GM19468 (cell line): ENCODE measurements at regions not wholly inside any gene's neighbourhood (a gene's known extent, or its start where the extent isn't known, plus 50 kb on each side); places are given as distances from the start of the nearest gene placed in this dataset.
A peak's percentile ranks its signal among the peaks of the same experiment; 100 is the strongest.

ENCODE experiments used
- ATAC-seq: cut with Tn5 transposase; IDR thresholded peaks from one replicate; pipeline ENCODE4 v1.9.1; 2021; ENCODE audit warnings: mild to moderate bottlenecking, moderate library complexity, moderate number of reproducible peaks; ENCODE audit not compliant: unreplicated experiment; ENCODE audit errors: extremely low read depth

GRCh38 chr11:45371251-45372115, 85.3 kb upstream of the SYT13 start:
- no peak for ATAC-seq

- no peak for ATAC-seq
Observed at GRCh38 chr11:45369313-45369712, 83.2 kb upstream of the SYT13 start.

GRCh38 chr11:45368697-45369096, 82.6 kb upstream of the SYT13 start:
- ATAC-seq, result no peak

GRCh38 chr11:45366619-45367190, 80.6 kb upstream of the SYT13 start:
- no peak for ATAC-seq

GRCh38 chr11:45365961-45366618, 79.9 kb upstream of the SYT13 start:
- no peak for ATAC-seq

GRCh38 chr11:45362636-45363035, 76.5 kb upstream of the SYT13 start:
- ATAC-seq, result no peak

GRCh38 chr11:45361551-45361950, 75.4 kb upstream of the SYT13 start:
- no peak for ATAC-seq

- ATAC-seq, result no peak
Observed at GRCh38 chr11:45355706-45356041, 69.5 kb upstream of the SYT13 start.

- ATAC-seq, result peak; percentile 86
Observed at GRCh38 chr11:45354976-45355705, 69.0 kb upstream of the SYT13 start.

GRCh38 chr11:45348729-45349128, 62.6 kb upstream of the SYT13 start:
- no peak for ATAC-seq

- no peak for ATAC-seq
Observed at GRCh38 chr11:45347348-45348082, 61.4 kb upstream of the SYT13 start.

- no peak for ATAC-seq
Observed at GRCh38 chr11:45345491-45345890, 59.4 kb upstream of the SYT13 start.

- no peak for ATAC-seq
Observed at GRCh38 chr11:45344028-45344427, 57.9 kb upstream of the SYT13 start.

- no peak for ATAC-seq
Observed at GRCh38 chr11:45343444-45343843, 57.3 kb upstream of the SYT13 start.

- no peak for ATAC-seq
Observed at GRCh38 chr11:45341372-45341771, 55.2 kb upstream of the SYT13 start.

GRCh38 chr11:45339729-45340519, 53.8 kb upstream of the SYT13 start:
- peak; percentile 52 for ATAC-seq

GRCh38 chr11:45337583-45338360, 51.6 kb upstream of the SYT13 start:
- no peak for ATAC-seq

GRCh38 chr11:45336136-45336535, 50.0 kb upstream of the SYT13 start:
- no peak for ATAC-seq
